Naive B cell (primary cell): ENCODE measurements at regions not wholly inside any gene's neighbourhood (a gene's known extent, or its start where the extent isn't known, plus 50 kb on each side); places are given as distances from the start of the nearest gene placed in this dataset.
A peak's percentile ranks its signal among the peaks of the same experiment; 100 is the strongest.
"Not testable (repeated sequence)": the region's sequence is repeated elsewhere in the genome, so short reads cannot be mapped to it uniquely, and the experiment has no call there.

ENCODE experiments used
- ATAC-seq, 2 donors: fragments of 150-1000 bp; cut with Tn5 transposase; 2 replicates each; pipeline ENCODE4 v1.10.0; 2021; ENCODE audit warnings: low read depth in 2 of 2, mild to moderate bottlenecking in 2 of 2, moderate library complexity in 2 of 2
- DNase-seq: peaks from one replicate; pipeline ENCODE4 v3.0.0; 2022
- H3K27ac Mint-ChIP-seq, 6 donors: one replicate each; pipeline ENCODE4 v1.8.0; 2020 to 2022; ENCODE audit warnings: mild to moderate bottlenecking in 6 of 6, mixed read lengths in 6 of 6, moderate library complexity in 5 of 6, inconsistent platforms in 2 of 6
- H3K27me3 Mint-ChIP-seq, 3 donors: one replicate each; pipeline ENCODE4 v1.8.0; 2021 to 2022; ENCODE audit warnings: mixed read lengths in 3 of 3, mild to moderate bottlenecking in 1 of 3
- H3K36me3 Mint-ChIP-seq, 2 donors: one replicate each; pipeline ENCODE4 v1.8.0; 2020 to 2022; ENCODE audit warnings: mixed read lengths in 2 of 2, inconsistent platforms in 1 of 2, mild to moderate bottlenecking in 1 of 2
- H3K4me1 Mint-ChIP-seq, 3 donors: one replicate each; pipeline ENCODE4 v1.8.0; 2020 to 2022; ENCODE audit warnings: mixed read lengths in 3 of 3, inconsistent platforms in 1 of 3, mild to moderate bottlenecking in 1 of 3, moderate library complexity in 1 of 3
- H3K4me3 Mint-ChIP-seq, 8 donors: one replicate each; pipeline ENCODE4 v1.8.0; 2020 to 2022; ENCODE audit warnings: mild to moderate bottlenecking in 8 of 8, mixed read lengths in 8 of 8, moderate library complexity in 8 of 8, inconsistent platforms in 2 of 8
- H3K9me3 Mint-ChIP-seq, 7 donors: one replicate each; pipeline ENCODE4 v1.8.0; 2020 to 2022; ENCODE audit warnings: mixed read lengths in 7 of 7, mild to moderate bottlenecking in 5 of 7, inconsistent platforms in 2 of 7, moderate library complexity in 1 of 7

- Mint-ChIP-seq H3K36me3 (no peaks in the 10 kb centered on the region), H3K9me3 (no peaks in the 10 kb centered on the region), H3K4me1 (peaks cover 2 to 11% (median 4%) of the 10 kb centered on the region in 3 donors), H3K27me3 (no peaks in the 10 kb centered on the region), H3K4me3 (no peak overlapping the region), H3K27ac (no peak overlapping the region)
- ATAC-seq (no peak), DNase-seq (no peak)
Observed at GRCh38 chr6:141394125-141394536, 738.6 kb upstream of the GJE1 start.

- no peak overlapping the region for H3K4me3 Mint-ChIP-seq
- DNase-seq (no peak), ATAC-seq (no peak)
- no peaks in the 10 kb centered on the region for H3K36me3 Mint-ChIP-seq
- peaks cover 2 to 11% (median 4%) of the 10 kb centered on the region in 3 donors for H3K4me1 Mint-ChIP-seq
- H3K27ac Mint-ChIP-seq = peak overlapping the region in 2 of 6 donors; percentile 49 to 71
- H3K27me3 Mint-ChIP-seq = no peaks in the 10 kb centered on the region
- H3K9me3 Mint-ChIP-seq = no peaks in the 10 kb centered on the region
Observed at GRCh38 chr6:141393405-141394124, 739.2 kb upstream of the GJE1 start.

- peak; percentile 67 to 68 for ATAC-seq
- Mint-ChIP-seq H3K4me1 (peaks cover 2 to 11% (median 4%) of the 10 kb centered on the region in 3 donors), H3K27ac (peak overlapping the region in 2 of 6 donors; percentile 51)
- H3K36me3 Mint-ChIP-seq, H3K27me3 Mint-ChIP-seq, H3K9me3 Mint-ChIP-seq, DNase-seq, H3K4me3 Mint-ChIP-seq: not testable (repeated sequence)
Observed at GRCh38 chr6:141391135-141391534, 741.6 kb upstream of the GJE1 start.

- ATAC-seq (no peak), DNase-seq (no peak)
- H3K27ac Mint-ChIP-seq = no peak overlapping the region
- H3K9me3 Mint-ChIP-seq = no peaks in the 10 kb centered on the region
- no peak overlapping the region for H3K4me3 Mint-ChIP-seq
- peaks cover 2 to 11% (median 2%) of the 10 kb centered on the region in 3 donors for H3K4me1 Mint-ChIP-seq
- no peaks in the 10 kb centered on the region for H3K36me3 Mint-ChIP-seq
- H3K27me3 Mint-ChIP-seq = no peaks in the 10 kb centered on the region
Observed at GRCh38 chr6:141388666-141389065, 744.1 kb upstream of the GJE1 start.

GRCh38 chr6:141370438-141370837, 762.3 kb upstream of the GJE1 start:
- Mint-ChIP-seq H3K27ac (no peak overlapping the region), H3K4me1 (no peaks in the 10 kb centered on the region), H3K4me3 (no peak overlapping the region), H3K27me3 (no peaks in the 10 kb centered on the region), H3K9me3 (peaks cover 0 to 18% (median 5%) of the 10 kb centered on the region in 7 donors), H3K36me3 (no peaks in the 10 kb centered on the region)
- ATAC-seq = no peak
- no peak for DNase-seq

- H3K36me3 Mint-ChIP-seq, H3K27me3 Mint-ChIP-seq, H3K27ac Mint-ChIP-seq, H3K4me3 Mint-ChIP-seq, DNase-seq, H3K4me1 Mint-ChIP-seq, ATAC-seq: not testable (repeated sequence)
- H3K9me3 Mint-ChIP-seq = peaks cover 0 to 18% (median 5%) of the 10 kb centered on the region in 7 donors
Observed at GRCh38 chr6:141366796-141367195, 765.9 kb upstream of the GJE1 start.

- no peaks in the 10 kb centered on the region for H3K36me3 Mint-ChIP-seq
- DNase-seq = no peak
- ATAC-seq = no peak
- H3K9me3 Mint-ChIP-seq = peaks cover 0 to 14% (median 5%) of the 10 kb centered on the region in 7 donors
- peaks cover 0 to 4% (median 0%) of the 10 kb centered on the region in 3 donors for H3K27me3 Mint-ChIP-seq
- no peak overlapping the region for H3K27ac Mint-ChIP-seq
- peaks cover 7% of the 10 kb centered on the region in 3 donors for H3K4me1 Mint-ChIP-seq
- no peak overlapping the region for H3K4me3 Mint-ChIP-seq
Observed at GRCh38 chr6:141364694-141365093, 768.0 kb upstream of the GJE1 start.

GRCh38 chr6:141364232-141364631, 768.5 kb upstream of the GJE1 start:
- peaks cover 0 to 9% (median 4%) of the 10 kb centered on the region in 7 donors for H3K9me3 Mint-ChIP-seq
- no peak overlapping the region for H3K27ac Mint-ChIP-seq

GRCh38 chr6:141361559-141361958, 771.2 kb upstream of the GJE1 start:
- ATAC-seq (no peak), DNase-seq (no peak)
- peaks cover 0 to 4% (median 0%) of the 10 kb centered on the region in 3 donors for H3K27me3 Mint-ChIP-seq
- H3K27ac Mint-ChIP-seq = no peak overlapping the region
- no peak overlapping the region for H3K4me3 Mint-ChIP-seq
- H3K9me3 Mint-ChIP-seq = peaks cover 0 to 13% (median 4%) of the 10 kb centered on the region in 7 donors
- peaks cover 7 to 21% (median 13%) of the 10 kb centered on the region in 3 donors for H3K4me1 Mint-ChIP-seq
- no peaks in the 10 kb centered on the region for H3K36me3 Mint-ChIP-seq

More at GRCh38 chr6:141364232-141364631, 768.5 kb upstream of the GJE1 start:
- ATAC-seq (no peak), DNase-seq (no peak)
- Mint-ChIP-seq H3K36me3 (no peaks in the 10 kb centered on the region), H3K4me1 (peaks cover 7 to 12% (median 7%) of the 10 kb centered on the region in 3 donors), H3K27me3 (peaks cover 0 to 4% (median 0%) of the 10 kb centered on the region in 3 donors), H3K4me3 (no peak overlapping the region)

- Mint-ChIP-seq H3K4me3 (no peak overlapping the region), H3K36me3 (no peaks in the 10 kb centered on the region), H3K27me3 (peaks cover 0 to 4% (median 0%) of the 10 kb centered on the region in 3 donors), H3K27ac (no peak overlapping the region), H3K4me1 (peaks cover 7 to 21% (median 13%) of the 10 kb centered on the region in 3 donors), H3K9me3 (peaks cover 0 to 13% (median 4%) of the 10 kb centered on the region in 7 donors)
- ATAC-seq = no peak
- DNase-seq = no peak
Observed at GRCh38 chr6:141359953-141360352, 772.8 kb upstream of the GJE1 start.

- peak overlapping the region in 1 of 6 donors; percentile 40 for H3K27ac Mint-ChIP-seq
- peaks cover 0 to 13% (median 4%) of the 10 kb centered on the region in 7 donors for H3K9me3 Mint-ChIP-seq
- H3K4me1 Mint-ChIP-seq = peaks cover 0 to 11% (median 7%) of the 10 kb centered on the region in 3 donors
Observed at GRCh38 chr6:141354191-141354955, 778.4 kb upstream of the GJE1 start.

GRCh38 chr6:141351721-141352120, 781.0 kb upstream of the GJE1 start:
- ATAC-seq (no peak), DNase-seq (no peak)
- Mint-ChIP-seq H3K27me3 (no peaks in the 10 kb centered on the region), H3K4me1 (no peaks in the 10 kb centered on the region), H3K4me3 (no peak overlapping the region), H3K36me3 (no peaks in the 10 kb centered on the region), H3K9me3 (peaks cover 0 to 3% (median 0%) of the 10 kb centered on the region in 7 donors), H3K27ac (peak overlapping the region in 1 of 6 donors; percentile 36)

More at GRCh38 chr6:141354191-141354955, 778.4 kb upstream of the GJE1 start:
- DNase-seq (no peak), ATAC-seq (no peak)
- Mint-ChIP-seq H3K4me3 (no peak overlapping the region), H3K36me3 (no peaks in the 10 kb centered on the region), H3K27me3 (no peaks in the 10 kb centered on the region)

GRCh38 chr6:141349710-141350109, 783.0 kb upstream of the GJE1 start:
- no peak overlapping the region for H3K4me3 Mint-ChIP-seq
- ATAC-seq = no peak
- no peaks in the 10 kb centered on the region for H3K27me3 Mint-ChIP-seq
- no peaks in the 10 kb centered on the region for H3K9me3 Mint-ChIP-seq
- no peaks in the 10 kb centered on the region for H3K36me3 Mint-ChIP-seq
- no peak overlapping the region for H3K27ac Mint-ChIP-seq
- no peak for DNase-seq
- no peaks in the 10 kb centered on the region for H3K4me1 Mint-ChIP-seq
